Nucleus accumbens (tissue), 56 donors: ENCODE measurements at regions not wholly inside any gene's neighbourhood (a gene's known extent, or its start where the extent isn't known, plus 50 kb on each side); places are given as distances from the start of the nearest gene placed in this dataset.
A peak's percentile ranks its signal among the peaks of the same experiment; 100 is the strongest.

ENCODE experiments used
- DNase-seq, 56 donors: peaks; one replicate each; lab custom pipeline; 2025; lab: John Stamatoyannopoulos, UW

DNA sequence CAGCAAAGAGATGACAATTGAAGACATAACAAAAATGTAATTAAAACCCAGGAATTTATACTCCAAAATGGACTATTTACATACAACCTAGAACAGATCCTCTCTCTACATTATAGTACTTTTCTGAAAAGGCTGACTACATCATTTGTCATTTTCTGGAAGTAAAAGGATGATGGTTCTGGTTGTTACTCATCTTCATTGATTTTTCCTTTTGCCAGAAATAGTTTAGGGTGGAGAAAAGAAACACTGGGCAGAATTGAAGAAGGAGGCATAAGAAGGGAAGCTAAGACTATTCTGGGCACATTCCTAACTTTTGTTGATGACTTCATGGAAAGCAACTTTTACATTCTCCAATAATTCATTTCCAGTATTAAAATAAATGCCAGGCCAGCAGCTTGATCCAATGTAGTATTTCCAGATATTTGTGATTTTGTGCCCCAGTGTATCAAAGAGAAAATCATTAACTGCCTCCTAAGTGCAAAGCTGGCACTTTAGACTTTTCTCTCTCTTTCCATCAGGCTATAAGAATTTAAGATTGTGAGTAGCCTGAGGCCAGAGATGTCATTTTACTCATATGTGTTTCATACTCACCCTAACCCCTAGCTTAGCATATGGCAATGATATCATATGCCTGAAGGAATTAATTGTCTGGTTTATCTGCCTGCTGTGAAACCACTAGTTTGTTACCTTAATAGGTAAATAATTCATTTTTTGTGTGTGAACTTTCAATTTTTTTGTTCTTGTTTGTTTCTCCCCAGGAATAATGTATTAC is 369.5 kb upstream of the LYPLAL1 start:
- DNase-seq, result no peak

DNA sequence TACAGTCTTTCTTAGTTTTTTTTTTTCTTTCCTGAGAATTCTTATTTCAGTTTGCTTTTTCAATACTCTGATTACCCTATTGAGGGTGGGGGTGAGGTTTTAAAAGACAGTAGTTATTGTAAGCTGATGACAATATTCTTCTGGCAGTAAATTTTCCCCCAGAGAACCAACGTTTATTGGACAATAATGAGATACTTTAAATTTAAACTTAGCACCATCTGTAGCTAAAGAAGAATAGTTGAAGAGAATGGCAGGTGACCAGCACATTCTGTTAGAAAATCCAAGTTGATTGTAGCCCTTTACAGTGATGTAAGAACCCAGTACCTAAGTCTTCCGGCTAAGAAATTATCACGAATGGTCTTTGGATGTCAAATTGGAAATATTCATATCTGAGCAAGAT is 364.6 kb upstream of the LYPLAL1 start:
- DNase-seq, result no peak

DNA sequence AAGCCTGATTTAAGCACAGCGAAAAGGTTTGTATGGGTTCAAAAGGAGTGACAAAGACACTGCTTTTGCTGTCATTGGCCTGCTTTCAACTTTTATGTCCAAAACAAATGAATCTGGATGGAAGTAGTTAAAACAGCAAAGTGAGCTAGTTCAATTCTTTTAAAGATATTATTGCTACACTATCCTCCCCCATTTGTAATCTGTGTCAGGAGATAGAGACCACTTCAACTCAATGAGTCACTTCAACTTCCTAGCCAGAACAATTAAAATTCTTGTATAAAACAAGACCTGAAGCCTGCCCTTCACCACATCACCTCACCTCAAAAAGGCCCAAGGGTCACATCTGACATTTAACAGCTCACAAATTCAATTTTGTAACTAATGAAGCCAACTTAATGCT is 364.1 kb upstream of the LYPLAL1 start:
- DNase-seq, result no peak

DNA sequence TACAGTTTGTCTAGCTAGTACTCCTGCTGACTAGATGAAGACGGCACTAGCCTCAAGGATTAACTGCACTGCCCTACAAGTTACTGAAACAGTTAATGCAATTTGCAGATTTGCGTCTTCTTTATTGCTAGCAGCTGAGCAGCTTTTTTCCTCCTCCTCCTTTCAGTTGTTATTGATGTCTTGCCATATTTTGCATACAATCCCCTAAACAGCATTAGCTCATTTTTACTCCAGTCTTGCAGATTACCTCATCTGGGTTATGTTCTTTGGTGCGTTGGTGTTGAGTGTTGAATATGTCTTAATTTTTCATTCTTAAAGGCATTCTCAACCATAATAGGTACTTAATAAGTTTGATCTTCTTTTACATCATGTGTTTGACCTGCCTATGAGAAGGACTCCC is 363.4 kb upstream of the LYPLAL1 start:
- no peak for DNase-seq

DNA sequence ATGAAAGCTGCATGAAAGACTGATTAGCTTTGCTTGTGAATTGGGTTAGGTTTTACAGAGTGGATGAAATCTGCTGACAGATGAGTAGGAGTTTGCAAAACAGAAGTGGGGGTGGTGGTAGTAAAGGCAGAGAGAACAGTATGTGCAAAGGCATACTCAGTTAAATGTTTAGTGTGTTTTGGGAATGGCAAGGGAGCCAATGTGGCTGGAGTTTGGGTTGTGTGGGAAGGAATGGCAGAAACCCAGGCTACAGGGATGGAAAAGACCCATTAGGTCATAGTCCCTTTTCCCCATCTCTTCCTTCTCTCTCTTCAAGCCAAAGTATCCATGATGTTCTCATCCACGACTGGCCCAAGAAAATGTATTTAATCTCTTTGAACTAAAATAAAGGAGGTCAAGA is 362.2 kb upstream of the LYPLAL1 start:
- DNase-seq, result no peak

DNA sequence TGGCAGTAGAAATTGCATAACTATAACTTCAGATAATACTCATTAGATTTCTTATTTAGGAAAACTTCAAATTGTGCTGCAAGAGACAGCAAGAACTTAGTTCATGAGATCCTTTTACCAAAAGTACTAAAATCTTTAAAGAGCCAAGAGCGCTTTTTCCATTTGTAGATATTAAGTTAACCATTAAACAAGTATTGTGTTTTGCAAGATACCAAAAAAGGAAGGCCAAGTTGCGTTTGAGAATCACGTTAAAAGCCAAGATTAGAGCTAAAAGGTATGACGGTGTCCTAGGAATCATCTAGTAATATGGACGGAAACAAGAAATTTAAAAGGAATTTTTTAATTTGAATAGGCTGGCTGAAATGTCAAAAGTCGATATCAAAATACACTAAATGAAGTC is 361.3 kb upstream of the LYPLAL1 start:
- no peak for DNase-seq

DNA sequence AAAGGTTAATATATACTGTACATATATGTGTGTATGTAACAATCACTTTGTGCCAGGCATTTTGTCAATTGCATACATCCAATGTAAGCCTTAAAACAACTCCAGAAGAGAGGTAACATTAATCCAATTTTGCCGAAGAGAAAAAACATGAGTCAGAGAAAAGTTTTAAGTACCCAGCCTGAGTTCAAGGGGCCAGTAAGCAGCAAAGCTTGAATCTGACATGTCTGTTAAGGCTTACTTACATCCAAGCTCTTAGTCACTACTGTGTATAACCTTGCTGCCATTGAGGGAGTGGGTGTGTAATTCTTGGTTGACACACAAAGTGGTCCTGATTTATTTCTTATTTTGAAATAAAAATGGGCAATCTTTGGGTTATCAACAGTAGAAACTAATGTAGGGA is 360.4 kb upstream of the LYPLAL1 start:
- DNase-seq, result no peak

DNA sequence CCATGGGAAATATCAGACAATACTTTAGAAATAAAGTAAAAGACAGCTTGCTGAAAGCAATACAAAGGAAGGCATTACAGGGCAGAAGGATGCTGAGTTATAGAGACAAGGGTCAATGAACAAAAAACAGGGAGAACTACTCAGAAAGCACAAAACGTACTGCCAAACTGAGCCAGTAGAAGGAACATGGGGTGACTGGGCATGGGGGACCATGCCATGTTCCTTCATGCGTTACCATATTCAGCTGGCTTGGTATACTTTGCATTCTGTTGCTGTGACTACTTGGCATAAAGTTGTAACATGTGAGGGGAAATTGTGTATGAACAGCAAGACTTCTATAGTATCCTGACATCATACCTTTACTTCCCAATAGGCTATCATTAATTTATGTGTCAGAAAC is 358.6 kb upstream of the LYPLAL1 start:
- no peak for DNase-seq

DNA sequence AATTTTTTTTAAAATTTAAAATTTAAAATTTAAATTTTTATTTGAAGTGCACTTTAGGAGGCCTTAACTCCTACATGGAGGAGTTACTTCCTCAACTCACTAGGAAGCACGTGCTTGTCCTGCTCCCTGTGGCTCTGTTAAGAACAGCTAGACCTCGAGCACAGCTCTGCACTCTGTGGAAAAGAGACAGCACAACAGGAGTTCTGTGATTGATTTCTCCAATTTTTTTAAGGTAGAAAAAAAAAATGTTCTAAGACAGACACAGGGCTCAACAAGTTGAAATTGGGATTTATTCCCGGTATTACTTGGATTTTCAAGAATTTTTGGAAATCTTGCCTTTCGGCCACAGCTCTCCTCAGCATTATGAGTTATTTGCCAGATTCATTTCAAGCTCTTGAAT is 356.6 kb upstream of the LYPLAL1 start:
- no peak for DNase-seq

DNA sequence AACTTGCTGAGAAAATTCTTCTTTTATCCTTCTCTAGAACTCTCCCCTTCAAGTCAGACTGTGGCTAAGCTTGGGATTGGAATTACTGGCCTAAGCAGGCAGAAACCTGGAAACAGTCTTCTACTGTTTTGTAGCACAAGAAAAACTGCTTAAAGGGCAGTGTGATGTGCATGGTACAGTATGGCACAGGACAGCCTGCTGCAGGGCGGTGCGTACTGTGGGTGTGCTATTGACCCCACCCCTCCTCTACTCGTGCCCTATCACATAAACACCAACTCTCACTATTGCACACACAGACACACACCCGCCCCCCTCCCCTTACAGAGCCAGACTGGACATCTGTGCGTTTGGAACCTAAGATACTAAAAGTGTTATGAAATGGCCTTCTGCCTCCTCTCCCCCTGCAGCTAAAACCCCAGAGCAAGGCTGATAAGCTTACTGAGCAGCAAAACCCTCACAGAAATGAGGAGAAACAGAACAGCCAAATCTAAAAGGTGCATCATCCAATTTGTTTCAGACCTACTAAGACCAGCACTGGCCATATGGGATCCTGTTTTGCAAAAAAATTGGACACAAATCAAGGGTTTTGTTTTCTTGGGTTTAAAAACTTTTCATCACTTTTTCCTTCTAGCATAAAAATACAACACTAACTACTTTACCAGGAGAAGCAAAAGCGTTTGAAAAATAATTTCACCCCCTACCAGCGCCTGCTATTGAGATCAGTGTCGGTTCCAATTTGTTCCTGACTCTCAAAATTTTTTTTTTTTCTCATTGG is 355.8 kb upstream of the LYPLAL1 start:
- peak in 2 of 56 donors; percentile 0 to 2 for DNase-seq

DNA sequence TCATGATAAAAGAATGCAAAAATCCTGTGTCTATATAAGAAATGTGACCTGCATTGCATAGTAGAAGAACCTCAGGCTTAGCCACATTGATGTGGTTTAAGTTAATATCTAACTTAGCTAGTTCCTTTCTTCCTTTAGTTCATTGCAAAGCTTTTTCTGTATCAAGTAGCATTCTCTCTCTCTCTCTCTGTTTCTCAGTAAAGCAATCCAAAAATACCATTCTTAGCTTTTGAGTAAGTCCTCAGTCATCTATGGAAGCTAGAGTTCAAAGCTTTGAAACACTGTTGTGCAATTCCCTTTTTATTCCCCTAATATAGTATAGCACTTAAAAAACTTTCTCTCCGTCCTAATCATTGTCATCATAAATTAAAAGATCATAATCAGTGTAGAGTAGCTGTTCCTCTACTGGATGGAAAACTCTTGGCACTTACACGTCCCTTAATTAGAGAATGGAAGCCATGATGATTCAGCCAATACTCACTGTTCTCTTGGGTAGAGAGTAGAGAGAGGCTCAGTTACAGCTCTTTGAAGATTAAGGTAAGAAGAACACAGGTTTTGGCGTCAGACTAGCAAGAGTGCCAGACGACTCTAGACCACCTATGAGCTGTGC is 350.3 kb upstream of the LYPLAL1 start:
- no peak for DNase-seq

DNA sequence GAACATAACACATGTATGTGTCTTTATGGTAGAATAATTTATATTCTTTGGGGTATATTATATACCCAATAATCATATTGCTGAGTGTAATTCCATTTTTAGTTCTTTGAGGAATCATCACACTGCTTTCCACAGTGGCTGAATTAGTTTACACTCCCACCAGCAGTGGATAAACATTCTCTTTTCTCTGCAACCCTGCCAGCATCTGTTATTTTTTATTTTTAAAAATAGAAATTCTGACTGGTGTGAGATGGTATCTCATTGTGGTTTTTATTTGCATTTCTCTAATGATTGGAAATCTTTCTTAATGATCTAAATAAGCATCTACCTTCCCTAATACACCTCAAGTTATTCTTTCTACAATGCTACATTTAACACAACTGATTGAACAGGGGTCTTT is 346.2 kb upstream of the LYPLAL1 start:
- no peak for DNase-seq

DNA sequence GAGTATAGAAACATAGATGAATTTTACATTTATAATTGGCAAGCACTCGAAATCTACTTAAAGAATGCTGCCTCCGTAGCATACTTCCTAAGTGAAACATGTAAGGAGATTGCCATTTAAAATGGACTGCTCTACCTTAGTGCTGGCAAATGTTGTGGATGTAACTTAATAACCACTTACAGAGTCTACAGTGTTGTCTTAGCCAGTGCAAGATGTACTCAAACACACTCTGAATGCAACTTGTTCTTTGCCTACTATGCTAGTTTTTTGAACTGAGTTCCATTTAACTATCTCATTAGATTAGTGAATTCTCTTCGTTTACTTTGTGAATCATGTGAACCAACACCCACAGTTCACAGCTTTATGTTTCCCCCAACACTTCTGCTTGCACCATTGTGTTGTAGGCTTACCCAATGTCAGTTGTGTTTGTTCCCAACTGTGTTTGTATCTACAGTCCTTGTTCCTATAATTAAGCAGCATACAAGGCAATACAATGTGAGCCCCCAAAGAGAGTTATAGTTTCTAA is 345.5 kb upstream of the LYPLAL1 start:
- DNase-seq, result no peak

DNA sequence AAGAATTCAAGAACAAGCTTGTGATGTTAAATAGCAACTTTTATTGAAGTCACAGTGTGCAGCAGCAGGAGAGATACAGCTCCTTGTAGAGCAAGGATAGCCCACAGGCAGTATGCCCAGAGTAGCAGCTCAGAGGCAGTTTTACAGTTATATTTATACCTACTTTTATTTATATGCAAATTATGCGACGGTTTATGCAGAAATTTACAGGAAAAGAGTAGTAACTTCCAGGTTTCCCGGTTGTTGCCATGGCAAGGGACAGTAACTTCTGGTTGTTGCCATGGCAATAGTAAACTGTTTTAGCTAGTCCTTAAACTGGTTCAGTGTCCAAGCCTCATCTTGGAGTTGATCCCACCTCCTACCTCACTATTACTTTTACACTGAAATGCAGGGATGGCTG is 344.6 kb upstream of the LYPLAL1 start:
- no peak for DNase-seq

DNA sequence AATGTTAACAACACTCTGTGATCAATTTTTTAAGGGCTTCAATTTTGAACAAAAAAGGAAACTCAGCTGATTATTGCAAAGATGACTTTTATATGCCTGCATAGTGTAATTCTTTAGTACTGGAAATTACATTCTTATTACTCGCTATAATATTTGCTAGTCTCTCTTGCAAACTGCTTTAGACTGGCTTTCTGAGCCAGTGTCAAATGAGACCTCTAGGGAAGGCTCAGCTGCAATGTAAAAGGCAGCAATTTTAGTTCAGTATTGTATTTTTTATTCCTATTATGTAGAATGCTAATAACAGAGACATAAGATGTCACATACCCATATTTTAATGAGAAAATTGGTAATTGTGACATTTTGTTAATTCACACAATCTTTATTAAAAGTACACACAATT is 338.1 kb upstream of the LYPLAL1 start:
- no peak for DNase-seq

DNA sequence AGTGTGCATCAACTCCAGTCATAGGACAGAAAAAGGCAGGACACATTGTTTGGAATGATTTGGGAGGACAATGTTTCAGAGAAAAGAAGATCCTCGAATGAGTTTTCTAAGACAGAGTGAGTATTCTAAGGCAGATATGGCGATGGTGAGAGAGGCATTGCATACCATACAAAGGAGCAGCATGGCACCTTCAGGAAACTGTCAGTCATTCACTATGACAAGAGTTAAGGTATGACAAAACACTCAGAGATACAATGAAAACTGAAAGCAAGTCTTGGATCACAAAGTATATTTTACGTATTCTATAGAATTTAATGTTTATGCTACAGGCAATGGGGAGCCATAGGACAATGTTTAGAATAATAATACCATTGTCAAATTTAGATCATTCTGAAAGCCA is 337.4 kb upstream of the LYPLAL1 start:
- DNase-seq, result no peak

DNA sequence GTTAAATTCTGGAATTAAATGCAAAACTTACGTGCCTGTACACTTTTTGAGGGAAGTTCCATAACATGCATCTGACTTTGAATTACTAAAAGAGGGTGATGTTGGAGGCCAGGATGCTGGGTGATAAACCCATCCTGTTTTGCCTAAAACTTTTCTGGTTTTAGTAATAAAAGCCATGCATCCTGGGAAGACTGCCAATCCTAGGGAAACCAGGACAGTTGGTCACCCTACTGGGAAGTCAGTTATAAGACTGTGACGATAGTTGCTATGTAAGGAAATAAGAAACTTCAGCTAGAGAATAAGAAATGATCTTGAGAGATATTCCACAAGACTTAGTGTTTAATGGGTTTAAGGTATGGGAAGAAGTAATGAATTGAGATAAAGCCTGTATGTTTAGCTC is 336.6 kb upstream of the LYPLAL1 start:
- DNase-seq, result no peak

DNA sequence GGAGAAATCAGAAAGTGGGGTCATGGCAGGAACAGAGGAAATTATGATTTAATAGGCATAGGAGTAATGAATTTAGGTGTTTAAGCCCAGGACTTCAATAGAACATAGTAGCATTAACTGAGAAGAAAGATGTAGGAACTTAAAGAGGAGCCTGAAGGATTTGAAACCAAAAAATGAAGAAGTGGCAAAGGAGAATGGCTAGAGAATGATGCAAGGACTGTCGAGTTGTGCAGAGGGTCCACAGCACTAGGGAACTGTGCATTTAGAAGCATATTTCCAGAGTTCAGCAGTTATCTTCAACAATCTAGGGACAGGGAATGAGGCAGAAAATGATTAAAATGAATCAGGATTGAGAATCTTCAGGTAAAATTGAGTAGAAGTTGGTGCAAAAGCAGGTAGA is 328.1 kb upstream of the LYPLAL1 start:
- DNase-seq, result no peak

DNA sequence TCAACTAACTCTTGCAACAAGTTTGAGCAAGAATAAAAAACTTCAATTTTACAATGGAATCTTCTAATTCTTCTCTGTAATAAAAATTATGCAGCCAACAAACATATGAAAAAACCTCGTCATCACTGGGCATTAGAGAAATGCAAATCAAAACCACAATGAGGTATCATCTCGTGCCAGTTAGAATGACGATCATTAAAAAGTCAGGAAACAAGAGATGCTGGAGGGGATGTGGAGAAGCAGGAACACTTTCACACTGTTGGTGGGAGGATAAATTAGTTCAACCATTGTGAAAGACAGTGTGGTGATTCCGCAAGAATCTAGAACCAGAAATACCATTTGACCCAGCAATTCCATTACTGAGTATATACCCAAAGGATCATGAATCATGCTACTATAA is 327.5 kb upstream of the LYPLAL1 start:
- no peak for DNase-seq

DNA sequence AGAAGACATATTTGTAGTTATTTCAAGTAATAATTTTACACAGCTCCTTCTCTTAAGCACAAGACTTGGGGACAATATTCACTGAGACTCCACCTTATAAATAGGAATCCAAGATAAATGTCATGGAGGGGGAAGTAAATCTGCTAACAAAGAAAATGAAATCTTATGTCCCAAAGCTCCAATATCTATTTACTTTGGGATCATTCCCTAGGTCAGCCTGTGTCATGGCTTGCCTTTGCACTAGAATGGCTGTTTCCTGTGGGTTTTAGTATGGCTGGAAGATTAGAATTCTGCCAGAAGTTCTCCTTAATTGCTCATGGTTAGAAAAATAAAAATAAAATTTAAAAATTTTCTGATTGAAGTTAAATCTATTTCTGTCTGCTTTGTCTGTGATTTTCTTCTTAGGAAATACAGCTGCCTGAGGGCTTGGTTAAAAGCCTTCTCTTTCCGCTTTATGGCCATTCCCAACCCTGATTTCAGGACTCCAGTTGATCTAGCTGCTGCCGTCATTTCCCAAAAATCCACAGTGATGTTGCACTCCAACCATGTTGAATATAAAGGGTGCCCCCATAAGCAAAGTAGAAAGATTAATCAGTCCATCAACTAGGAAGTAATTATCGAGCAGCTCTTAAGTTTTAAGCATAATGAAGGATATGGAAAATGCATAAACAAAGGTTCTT is 326.4 kb upstream of the LYPLAL1 start:
- no peak for DNase-seq

DNA sequence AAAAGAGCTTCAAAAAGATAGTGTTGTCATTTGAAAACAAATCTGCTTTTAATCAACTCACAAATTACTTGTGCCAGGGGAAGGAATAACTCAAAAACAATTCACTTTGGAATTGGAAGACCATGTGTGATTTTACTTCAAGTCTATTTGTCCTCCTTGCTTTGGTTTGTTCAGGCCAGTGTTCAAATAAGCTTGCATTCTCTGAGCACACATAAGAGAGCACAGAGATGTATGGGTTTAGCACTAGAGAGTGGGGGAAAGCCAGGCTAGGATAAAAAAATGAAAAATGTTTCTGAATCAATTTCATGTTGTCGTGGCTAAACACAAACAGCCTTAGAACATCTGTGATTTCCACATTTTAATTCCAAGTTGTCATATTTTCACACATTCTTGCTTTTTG is 325.7 kb upstream of the LYPLAL1 start:
- DNase-seq, result no peak
